ENCODE measurements at regions not wholly inside any gene's neighbourhood (a gene's known extent, or its start where the extent isn't known, plus 50 kb on each side); places are given as distances from the start of the nearest gene placed in this dataset.

DNA sequence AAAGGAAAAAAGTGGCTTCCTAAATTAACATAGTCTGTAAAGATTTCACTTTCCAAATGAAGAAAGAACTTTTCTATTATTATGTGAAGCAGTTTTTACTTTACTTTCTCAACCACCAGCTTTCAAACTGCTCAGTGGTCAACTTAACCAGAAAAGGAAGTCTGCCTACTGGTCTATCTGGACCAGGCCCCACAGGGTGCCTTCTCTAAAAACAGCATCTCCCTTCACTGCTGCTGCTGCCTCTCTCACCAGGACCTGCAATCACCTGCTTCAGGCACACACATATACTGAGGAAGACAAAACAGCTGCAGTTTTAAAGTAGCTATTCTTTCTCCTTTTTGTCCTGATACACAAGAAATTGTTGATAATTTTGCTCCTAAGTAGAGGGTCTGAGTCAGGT is 221.3 kb upstream of the DCC start:
- TF ChIP-seq POLR2AphosphoS5 (IDR thresholded peaks at IDR 0.05; ENCODE audit: borderline replicate concordance, low read depth, low read length) (no peak), EZH2 (IDR thresholded peaks at IDR 0.05) (no peak)
